GM18868 (cell line): ENCODE measurements at regions not wholly inside any gene's neighbourhood (a gene's known extent, or its start where the extent isn't known, plus 50 kb on each side); places are given as distances from the start of the nearest gene placed in this dataset.
"Not testable (repeated sequence)": the region's sequence is repeated elsewhere in the genome, so short reads cannot be mapped to it uniquely, and the experiment has no call there.

ENCODE experiments used
- ATAC-seq: cut with Tn5 transposase; IDR thresholded peaks from one replicate; pipeline ENCODE4 v1.9.1; 2021; ENCODE audit warnings: mild to moderate bottlenecking, moderate library complexity; ENCODE audit not compliant: unreplicated experiment

DNA sequence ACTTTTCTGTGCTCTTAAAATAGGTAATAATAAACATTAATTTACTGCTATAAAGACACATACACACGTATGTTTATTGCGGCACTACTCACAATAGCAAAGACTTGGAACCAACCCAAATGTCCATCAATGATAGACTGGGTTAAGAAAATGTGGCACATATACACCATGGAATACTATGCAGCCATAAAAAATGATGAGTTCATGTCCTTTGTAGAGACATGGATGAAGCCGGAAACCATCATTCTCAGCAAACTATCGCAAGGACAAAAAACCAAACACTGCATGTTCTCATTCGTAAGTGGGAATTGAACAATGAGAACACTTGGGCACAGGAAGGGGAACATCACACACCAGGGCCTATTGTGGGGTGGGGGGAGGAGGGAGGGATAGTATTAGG is 97.4 kb upstream of the NR5A2 start:
- not testable (repeated sequence) for ATAC-seq

DNA sequence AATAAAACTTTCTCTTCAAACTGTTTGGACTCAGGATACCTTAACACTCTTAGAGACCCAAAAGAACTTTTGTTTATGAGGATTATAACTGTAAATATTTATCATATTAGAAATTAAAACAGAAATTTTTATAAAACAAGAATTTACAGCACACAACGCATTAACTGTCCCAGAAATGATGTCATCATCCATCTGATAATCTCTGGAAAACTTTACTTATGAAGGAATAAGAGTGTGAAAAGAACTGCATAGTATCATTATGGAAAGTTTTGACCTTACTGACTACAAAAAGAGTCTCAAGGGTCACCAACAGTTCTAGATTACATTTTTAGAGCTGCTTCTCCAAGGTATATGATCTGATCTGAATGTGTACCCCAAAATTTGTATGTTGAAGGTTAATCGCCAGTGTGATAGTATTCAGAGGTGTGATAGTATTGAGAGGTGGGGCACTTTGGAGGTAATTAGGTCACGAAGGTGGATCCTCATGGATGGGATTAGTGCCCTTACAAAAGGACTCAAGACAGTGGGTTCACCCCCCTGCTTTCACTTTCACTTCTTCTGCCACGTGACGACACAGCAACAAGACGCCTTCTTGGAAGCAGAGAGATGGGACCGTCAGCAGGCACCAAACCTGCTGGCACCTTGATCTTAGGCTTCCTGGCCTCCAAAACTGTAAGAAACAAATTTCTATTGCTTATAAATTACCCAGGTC is 95.7 kb upstream of the NR5A2 start:
- ATAC-seq, result no peak

DNA sequence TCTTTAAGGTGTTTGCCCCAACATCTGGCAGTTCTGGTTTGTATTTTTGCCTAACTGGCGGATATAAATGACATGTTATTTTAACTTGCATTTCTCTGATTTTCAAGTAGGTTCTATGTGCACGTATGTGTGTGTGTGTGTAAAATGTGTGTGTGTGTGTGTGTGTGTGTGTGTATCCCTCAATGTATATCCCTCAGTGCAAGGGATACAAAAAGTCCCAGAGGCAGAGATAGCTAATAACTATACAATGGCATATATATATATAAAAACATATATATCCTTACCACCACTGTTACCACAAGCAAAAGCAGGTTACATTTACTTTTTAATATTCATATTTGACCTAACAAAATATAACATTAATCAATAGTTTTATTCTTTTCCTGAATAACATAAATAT is 95.0 kb upstream of the NR5A2 start:
- no peak for ATAC-seq

DNA sequence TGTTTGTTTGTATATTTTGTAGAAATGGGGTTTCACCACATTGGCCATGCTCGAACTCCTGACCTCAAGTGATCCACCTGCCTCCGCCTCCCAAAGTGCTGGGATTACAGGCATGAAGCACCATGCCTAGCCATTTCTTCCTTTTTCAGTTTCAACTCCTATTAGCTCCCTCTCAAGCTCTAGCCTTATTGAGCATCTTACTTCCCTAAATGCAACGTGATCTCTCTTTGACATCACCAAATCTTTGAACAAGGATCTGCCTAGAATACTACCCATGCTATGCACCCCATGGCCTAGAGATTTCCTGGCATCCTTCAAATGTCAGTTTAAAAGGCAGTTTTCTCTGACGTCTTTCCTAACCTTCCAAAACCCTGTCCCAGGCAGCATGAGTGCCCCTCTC is 91.1 kb upstream of the NR5A2 start:
- no peak for ATAC-seq

DNA sequence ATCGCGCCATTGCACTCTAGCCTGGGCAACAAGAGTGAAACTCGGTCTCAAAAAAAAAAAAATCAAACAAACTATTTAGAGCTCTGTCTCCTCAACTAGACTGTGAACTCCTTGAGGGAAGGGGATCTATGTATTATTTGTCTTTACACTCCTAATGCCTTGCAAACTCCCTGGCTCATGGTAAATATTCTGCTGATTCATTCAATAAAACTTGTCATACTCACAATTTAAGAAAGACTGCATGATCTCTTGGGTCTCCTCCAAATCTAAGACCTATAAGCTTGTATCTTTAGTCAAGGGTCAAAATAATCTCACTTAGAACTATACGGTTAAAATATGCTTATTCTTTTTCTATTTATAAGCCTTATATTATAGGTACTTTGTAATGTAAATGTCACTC is 90.3 kb upstream of the NR5A2 start:
- ATAC-seq, result no peak

DNA sequence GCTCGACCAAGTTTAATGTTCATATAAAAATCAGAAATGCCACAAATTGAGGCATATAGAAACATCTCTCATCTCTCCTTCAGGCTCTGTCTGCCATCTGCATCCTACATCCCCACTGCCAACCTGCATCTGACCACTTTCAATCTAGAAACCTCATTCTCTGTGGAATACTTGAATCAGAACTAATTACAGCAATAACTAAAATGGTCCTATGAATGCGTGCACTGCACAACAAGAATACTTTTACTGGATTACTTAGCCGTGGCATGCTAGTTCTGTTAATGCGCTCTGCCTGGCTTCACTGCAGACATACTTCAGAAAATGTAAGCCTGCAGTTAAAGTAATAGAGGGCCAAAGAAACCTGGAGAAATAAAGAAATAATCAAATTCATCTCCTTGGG is 89.8 kb upstream of the NR5A2 start:
- no peak for ATAC-seq

DNA sequence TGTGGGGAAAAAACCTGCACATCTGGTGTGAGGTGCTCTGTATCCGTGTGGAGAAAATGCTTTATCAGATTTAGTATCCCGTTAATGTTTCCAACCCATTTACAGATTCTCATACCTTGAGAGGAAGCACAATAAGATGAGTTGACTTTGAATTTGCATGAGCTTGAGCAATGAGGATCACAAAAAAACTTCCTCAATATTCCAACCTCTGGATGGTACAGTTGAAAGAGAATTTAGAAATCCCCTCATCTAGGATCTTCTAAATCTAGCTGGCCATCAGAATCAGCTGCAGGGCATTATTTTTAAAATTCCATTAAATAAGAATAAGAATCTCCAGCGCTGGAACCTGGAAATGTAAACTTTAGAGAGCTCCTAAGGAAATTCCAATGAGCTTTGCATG is 82.5 kb upstream of the NR5A2 start:
- no peak for ATAC-seq

DNA sequence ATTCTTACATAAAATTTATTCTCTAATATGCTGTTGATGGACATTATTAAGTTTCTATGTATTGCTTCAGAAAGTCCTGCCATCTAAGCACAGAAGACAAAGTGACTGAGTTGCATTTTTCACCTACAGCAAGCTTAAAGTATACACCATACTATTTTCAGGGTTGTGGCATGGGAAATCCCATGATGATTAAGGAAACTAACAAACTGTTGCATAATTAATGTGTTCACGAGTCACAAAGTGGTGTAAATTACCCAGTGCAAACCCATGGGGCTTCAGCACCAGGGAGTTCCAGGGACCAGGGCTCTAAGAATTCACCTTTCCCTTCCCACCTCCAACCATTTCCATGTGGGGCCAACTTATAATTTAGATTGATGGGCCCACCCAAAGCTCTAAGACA is 81.9 kb upstream of the NR5A2 start:
- no peak for ATAC-seq

DNA sequence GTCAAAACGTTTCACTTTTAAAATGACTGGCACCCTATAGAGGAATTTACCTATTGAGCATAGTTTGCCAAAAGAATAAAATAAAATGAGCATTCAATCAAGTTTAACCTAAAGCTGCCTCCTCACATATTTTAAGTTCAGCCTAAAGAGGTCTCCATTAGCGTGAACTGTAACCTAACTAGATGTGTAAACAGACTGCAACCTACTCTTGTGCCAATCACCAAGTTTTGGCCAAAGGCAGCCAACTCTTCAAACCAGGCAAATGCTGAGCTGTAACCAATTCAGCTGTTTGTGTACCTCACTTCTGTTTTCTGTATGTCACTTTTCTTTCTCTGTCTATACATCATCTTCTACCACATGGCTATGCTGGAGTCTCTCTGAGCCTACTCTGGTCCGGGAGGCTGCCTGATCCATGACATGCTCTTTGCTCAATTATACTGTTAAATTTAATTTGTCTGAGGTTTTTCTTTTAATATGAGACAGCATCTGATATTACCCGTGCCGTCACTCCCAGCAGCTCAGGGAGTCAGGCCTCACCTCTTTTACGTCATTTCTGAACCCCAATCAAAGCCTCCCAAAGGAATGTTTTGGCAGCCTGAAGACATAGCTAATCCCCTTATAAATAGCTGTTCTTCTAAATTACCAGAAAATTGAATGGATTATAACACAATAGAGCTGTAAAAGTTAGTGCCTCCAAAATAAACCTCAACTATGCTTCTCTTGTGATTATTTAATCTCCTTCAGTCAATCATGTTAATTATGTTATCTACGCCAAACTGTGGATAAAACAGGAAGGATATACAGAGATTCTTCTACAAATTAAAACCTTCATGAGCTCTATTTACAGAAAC is 81.0 kb upstream of the NR5A2 start:
- ATAC-seq, result no peak

DNA sequence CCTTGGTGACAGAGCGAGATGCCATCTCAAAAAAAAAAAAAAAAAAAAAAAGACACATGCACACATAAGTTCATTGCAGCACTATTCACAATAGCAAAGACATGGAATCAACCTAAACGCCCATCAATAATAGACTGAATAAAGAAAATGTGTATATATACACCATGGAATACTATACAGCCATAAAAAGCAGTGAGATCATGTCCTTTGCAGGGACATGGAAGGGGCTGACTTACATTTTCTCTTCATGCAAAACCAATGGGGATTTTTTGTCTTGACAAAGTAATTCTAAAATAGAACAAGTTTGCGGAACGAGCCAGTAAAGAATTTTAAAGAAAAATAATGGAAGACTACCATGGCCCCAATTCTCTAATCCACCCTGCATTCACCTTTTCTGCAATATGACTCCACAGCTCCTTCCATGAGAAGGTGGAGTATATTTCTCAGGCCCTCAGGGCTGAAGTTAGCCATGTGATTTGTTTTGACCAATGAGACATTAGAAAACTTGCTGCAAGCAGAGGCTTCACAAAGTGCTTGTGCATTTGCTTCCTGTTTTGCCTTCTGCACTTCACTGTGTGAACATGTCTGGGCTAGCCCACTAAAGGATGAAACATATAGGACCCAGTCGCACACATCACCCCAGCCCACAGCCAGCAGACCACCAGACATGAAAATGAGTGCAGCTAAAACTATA is 78.8 kb upstream of the NR5A2 start:
- no peak for ATAC-seq

DNA sequence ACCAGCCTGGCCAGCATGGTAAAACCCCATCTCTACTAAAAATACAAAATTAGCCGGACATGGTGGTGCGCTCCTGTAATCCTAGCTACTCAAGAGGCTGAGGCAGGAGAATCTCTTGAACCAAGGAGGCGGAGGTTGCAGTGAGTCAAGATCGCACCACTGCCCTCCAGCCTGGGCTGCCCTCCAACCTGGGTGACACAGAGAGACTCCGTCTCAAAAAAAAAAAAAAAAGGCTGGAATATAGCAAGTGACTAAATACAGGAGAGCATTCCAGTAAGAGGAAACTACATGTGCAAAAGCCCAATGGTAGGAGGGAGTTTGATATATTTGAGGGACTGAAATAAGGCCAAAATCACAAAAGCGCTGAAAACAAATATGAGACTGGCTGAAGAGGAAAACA is 76.5 kb upstream of the NR5A2 start:
- not testable (repeated sequence) for ATAC-seq

DNA sequence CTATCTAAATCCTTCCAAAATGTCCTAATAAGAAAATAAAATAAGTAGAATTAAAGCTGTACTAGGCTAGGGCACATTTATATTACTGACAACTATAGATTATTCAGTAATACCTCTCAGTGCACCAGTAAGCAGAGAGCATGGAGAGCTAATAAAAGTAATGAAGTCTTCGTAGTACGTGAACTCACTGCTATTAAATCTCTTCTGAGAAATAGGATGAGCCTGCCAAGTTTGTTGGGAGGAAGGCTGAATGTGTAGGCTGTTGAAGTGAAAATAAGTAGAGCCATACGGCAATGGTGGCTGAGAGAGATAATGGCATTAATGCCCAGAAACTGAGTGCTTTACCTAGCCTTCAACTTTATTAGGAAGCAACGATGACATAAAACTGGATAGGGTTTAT is 73.9 kb upstream of the NR5A2 start:
- ATAC-seq, result no peak

DNA sequence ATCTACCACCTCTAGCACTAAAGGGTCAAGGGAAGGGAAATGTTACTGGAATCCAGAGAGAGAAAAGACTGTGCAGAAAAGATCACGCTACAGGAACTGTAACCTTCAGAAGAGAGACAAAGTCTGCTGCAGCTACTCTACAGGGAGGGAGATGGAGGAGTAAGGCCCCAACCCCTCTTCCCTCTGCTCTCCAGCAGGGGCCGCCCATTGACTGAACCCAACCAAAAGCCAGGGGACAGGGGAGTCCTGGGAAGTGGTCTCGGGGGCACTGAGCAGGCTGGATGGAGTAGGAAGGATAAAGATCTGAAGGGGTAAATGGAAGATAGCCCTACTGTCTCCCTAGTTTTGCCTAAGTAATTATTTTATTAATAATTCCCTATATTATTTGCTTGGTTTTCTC is 72.8 kb upstream of the NR5A2 start:
- ATAC-seq, result no peak

DNA sequence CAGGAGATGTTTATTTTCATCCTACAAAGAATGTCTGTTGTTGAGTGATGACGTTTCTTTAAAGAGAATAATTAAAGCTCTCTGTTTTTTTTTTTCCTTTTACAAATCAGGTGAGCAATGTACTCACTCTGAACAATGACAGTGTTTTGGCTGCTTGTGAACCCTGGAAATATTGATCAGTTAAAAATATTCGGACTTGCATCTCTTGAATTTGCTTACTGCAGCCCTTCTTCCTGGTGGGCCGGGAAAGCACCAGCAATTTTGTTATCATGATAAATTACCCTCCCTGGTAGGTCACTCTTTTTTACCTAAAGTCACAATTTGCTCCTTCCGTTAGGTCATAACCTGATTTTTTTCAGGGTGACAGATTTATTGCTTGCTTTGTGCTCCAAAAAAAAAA is 72.3 kb upstream of the NR5A2 start:
- ATAC-seq, result no peak

DNA sequence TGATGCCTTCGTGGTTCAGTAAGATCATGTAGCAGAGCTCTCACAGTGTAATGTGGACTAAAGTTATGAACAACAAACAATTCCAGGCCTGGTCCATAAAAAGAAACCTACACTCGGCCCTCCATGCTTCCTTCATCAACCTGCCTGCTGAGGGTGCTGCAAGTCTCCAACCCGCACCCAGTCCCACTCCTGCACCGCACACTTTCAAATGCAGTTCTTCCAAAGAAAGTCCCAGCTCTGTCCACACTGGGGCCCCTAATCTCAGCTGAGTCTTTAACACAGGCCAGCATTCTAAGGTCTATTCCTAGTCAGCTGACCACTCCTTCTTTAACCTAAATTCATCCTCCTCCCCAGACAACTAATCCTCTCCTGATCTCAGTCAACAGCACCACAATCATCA is 71.5 kb upstream of the NR5A2 start:
- ATAC-seq, result no peak

DNA sequence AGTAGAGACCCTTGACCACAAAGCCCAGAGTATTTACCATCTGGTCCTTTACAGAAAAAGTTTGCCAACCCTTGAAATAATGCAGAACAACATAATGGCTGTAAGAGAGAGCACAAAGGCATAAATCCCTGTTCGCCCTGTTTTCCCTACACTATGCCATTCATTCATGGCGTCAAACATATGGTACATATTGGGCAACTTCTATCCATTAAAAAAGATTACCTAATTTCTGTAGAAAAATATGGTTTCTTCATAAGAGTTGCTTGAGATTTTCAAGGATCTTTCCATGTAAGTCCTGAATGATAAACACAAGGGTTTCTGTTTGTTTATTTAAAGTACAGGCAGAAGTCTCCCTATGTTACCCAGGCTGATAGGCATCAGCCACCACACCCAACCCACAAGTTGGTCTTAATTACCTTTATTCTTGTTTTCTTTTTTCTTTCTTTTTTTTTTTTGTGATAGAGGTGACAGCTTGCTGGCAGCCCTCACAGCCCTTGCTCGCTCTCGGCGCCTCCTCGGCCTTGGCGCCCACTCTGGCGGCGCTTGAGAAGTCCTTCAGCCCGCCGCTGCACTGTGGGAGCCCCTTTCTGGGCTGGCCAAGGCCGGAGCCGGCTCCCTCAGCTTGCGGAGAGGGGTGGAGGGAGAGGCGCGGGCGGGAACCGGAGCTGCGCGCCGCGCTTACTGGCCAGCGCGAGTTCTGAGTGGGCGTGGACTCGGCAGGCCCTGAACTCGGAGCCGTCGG is 68.3 kb upstream of the NR5A2 start:
- ATAC-seq, result no peak

DNA sequence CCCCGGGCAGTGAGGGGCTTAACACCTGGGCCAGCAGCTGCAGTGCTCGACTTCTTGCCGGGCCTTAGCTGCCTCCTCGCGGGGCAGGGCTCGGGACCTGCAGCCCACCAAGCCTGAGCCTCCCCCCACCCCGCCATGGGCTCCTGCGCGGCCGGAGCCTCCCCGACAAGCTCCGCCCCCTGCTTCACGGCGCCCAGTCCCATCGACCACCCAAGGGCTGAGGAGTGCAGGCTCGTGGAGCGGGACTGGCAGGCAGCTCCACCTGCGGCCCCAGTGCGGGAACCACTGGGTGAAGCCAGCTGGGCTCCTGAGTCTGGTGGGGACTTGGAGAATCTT is 67.8 kb upstream of the NR5A2 start:
- no peak for ATAC-seq

DNA sequence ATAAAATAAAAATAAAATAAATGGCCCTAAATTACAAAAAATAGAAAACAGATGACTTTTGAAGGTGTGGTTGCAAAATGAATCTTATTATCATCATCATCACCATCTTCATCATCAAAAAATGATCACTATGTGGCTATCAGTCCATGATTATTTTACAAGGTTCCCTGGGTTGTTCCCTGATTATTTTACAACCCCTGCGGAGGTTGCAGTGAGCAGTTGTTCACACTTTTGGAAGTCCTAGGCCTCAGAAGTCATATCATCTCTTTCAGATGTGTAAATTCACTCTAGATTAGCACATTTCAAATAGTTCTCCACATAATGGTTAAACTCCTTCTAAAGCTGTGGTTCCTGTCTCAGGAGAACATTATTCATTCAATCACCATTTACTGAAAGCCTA is 57.4 kb upstream of the NR5A2 start:
- no peak for ATAC-seq

DNA sequence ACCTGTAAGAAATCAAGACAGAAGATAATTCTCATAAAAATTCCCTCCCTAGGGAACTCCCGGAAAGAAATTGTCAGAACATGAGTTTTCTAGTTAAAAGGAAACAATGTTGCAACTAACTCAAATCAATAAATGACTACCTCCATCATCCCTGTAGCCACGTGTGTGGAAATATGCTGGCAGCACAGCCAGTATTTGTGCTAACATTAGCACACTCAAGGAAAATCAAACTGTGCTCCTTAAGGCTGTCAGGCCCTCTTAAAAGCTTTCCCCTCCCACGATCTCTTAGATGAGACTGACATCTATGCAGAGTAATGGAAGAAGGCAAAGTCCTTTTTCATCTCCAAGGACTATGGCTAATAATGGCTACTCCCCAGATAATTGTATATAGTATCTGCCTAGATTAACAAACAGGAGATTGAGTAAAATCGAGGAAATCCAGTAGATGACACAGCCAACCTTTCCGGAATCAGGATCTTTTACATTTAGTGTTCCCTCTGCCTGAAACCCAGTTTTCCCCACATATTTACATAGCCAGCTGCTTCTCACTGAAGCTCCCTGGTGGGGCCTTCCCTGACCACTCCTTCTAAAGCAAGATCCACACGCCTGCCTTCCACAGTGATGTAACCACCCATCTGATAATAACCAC is 50.9 kb upstream of the NR5A2 start:
- no peak for ATAC-seq
